ENCODE measurements at regions not wholly inside any gene's neighbourhood (a gene's known extent, or its start where the extent isn't known, plus 50 kb on each side); places are given as distances from the start of the nearest gene placed in this dataset.

- TF ChIP-seq, protein P1, sequence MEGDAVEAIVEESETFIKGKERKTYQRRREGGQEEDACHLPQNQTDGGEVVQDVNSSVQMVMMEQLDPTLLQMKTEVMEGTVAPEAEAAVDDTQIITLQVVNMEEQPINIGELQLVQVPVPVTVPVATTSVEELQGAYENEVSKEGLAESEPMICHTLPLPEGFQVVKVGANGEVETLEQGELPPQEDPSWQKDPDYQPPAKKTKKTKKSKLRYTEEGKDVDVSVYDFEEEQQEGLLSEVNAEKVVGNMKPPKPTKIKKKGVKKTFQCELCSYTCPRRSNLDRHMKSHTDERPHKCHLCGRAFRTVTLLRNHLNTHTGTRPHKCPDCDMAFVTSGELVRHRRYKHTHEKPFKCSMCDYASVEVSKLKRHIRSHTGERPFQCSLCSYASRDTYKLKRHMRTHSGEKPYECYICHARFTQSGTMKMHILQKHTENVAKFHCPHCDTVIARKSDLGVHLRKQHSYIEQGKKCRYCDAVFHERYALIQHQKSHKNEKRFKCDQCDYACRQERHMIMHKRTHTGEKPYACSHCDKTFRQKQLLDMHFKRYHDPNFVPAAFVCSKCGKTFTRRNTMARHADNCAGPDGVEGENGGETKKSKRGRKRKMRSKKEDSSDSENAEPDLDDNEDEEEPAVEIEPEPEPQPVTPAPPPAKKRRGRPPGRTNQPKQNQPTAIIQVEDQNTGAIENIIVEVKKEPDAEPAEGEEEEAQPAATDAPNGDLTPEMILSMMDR (IDR thresholded peaks at IDR 0.05; ENCODE audit: insufficient read depth, low read depth, low read length): no peak
- no peak for TF ChIP-seq EZH2 (IDR thresholded peaks at IDR 0.05; ENCODE audit: insufficient read depth, low read length)
These were observed 96.5 kb upstream of the CELF4 start for GRCh38 chr18:37662099-37662498.
